GM23338 (cell line): ENCODE measurements at regions not wholly inside any gene's neighbourhood (a gene's known extent, or its start where the extent isn't known, plus 50 kb on each side); places are given as distances from the start of the nearest gene placed in this dataset.

Source experiments
- ATAC-seq: fragments of 200-7000 bp; cut with Tn5 transposase; 3 replicates; pipeline ENCODE4 v1.9.1; 2020
- DNase-seq: peaks from one replicate; pipeline ENCODE4 v3.0.0-alpha.2; 2015; ENCODE audit warnings: low spot score
- H2AFZ ChIP-seq: fragments of 200-600 bp; sonication (generic); 2 replicates; pipeline ENCODE4 v1.8.0; 2016; ENCODE audit warnings: antibody characterized with exemption, mild to moderate bottlenecking, moderate library complexity
- H3F3A ChIP-seq: fragments of 200-600 bp; sonication (generic); replicated peaks from 2 replicates; pipeline ENCODE4 v1.8.0; 2017; ENCODE audit warnings: antibody characterized with exemption, mixed run types, low read depth
- H3K27ac ChIP-seq: fragments of 200-600 bp; sonication (generic); 2 replicates; pipeline ENCODE4 v1.6.1; 2016; ENCODE audit warnings: low read depth
- H3K27me3 ChIP-seq: fragments of 200-600 bp; sonication (generic); 2 replicates; pipeline ENCODE4 v1.8.0; 2016; ENCODE audit warnings: mild to moderate bottlenecking, mixed run types, moderate library complexity; ENCODE audit not compliant: insufficient read depth
- H3K36me3 ChIP-seq: fragments of 200-600 bp; sonication (generic); 2 replicates; pipeline ENCODE4 v1.8.0; 2016; ENCODE audit warnings: mild to moderate bottlenecking; ENCODE audit not compliant: insufficient read depth
- H3K4me1 ChIP-seq: fragments of 200-600 bp; sonication (generic); 2 replicates; pipeline ENCODE4 v1.8.0; 2016; ENCODE audit warnings: mild to moderate bottlenecking, moderate library complexity; ENCODE audit not compliant: insufficient read depth
- H3K4me2 ChIP-seq: fragments of 200-600 bp; sonication (generic); 2 replicates; pipeline ENCODE4 v1.7.1; 2017; ENCODE audit warnings: mixed run types
- H3K4me3 ChIP-seq: fragments of 200-600 bp; sonication (generic); 2 replicates; pipeline ENCODE4 v1.6.1; 2016; ENCODE audit warnings: mixed run types
- H3K79me2 ChIP-seq: fragments of 200-600 bp; sonication (generic); replicated peaks from 2 replicates; pipeline ENCODE4 v1.8.0; 2017; ENCODE audit warnings: mild to moderate bottlenecking; ENCODE audit not compliant: insufficient read depth
- H3K9me2 ChIP-seq: fragments of 200-600 bp; sonication (generic); 2 replicates; pipeline ENCODE4 v1.8.0; 2017; ENCODE audit not compliant: insufficient read depth
- H4K20me1 ChIP-seq: fragments of 200-600 bp; sonication (generic); replicated peaks from 2 replicates; pipeline ENCODE4 v1.8.0; 2017; ENCODE audit warnings: mild to moderate bottlenecking; ENCODE audit not compliant: insufficient read depth
- H3K27ac Mint-ChIP-seq: 2 replicates; pipeline ENCODE4 v1.8.0; 2020; ENCODE audit warnings: inconsistent platforms, mild to moderate bottlenecking, moderate library complexity, mixed read lengths
- H3K27me3 Mint-ChIP-seq: 3 replicates; pipeline ENCODE4 v1.8.0; 2022; ENCODE audit warnings: low read depth, mild to moderate bottlenecking, moderate library complexity, mixed read lengths, inconsistent platforms; ENCODE audit not compliant: insufficient read depth, poor library complexity
- H3K36me3 Mint-ChIP-seq: 3 replicates; pipeline ENCODE4 v1.8.0; 2021; ENCODE audit warnings: low read depth, mild to moderate bottlenecking, inconsistent platforms, moderate library complexity, mixed read lengths
- H3K4me1 Mint-ChIP-seq: 3 replicates; pipeline ENCODE4 v1.8.0; 2020; ENCODE audit warnings: mild to moderate bottlenecking, inconsistent platforms, mixed read lengths
- H3K4me3 Mint-ChIP-seq: 3 replicates; pipeline ENCODE4 v1.8.0; 2021; ENCODE audit warnings: moderate library complexity, mild to moderate bottlenecking, inconsistent platforms, mixed read lengths
- H3K9me3 Mint-ChIP-seq: 3 replicates; pipeline ENCODE4 v1.8.0; 2020; ENCODE audit warnings: moderate library complexity, mild to moderate bottlenecking, inconsistent platforms, mixed read lengths
- EZH2 ChIP-seq: fragments of 200-600 bp; sonication (generic); IDR thresholded peaks from one replicate; pipeline ENCODE4 v1.8.0; 2017; ENCODE audit warnings: antibody characterized with exemption, mild to moderate bottlenecking, low read depth; ENCODE audit not compliant: unreplicated experiment
- EZH2phosphoT487 ChIP-seq: fragments of 200-600 bp; sonication (generic); IDR thresholded peaks from one replicate; pipeline ENCODE4 v1.8.1; 2018; ENCODE audit warnings: antibody characterized with exemption; ENCODE audit not compliant: unreplicated experiment
- NANOG ChIP-seq: IDR thresholded peaks from 2 replicates; pipeline ENCODE4 v1.6.1; 2016; ENCODE audit warnings: antibody characterized with exemption, borderline replicate concordance
- POLR2AphosphoS5 ChIP-seq: IDR thresholded peaks from 2 replicates; pipeline ENCODE4 v1.6.1; 2016; ENCODE audit warnings: antibody characterized with exemption, low read depth
- STAT1 ChIP-seq: IDR thresholded peaks from one replicate; pipeline ENCODE4 v1.6.1; 2016; ENCODE audit warnings: antibody characterized with exemption; ENCODE audit not compliant: unreplicated experiment
- TF ChIP-seq, protein P1 (sequence below), 2 experiments: fragments of 200-600 bp in 1 of 2; sonication (generic) in 1 of 2; conservative IDR thresholded peaks; 2 replicates each; pipeline versions ENCODE4 v1.5.1 to v1.6.1; 2016 to 2017; ENCODE audit warnings: antibody characterized with exemption in 2 of 2, low read depth in 2 of 2, mild to moderate bottlenecking in 2 of 2, moderate library complexity in 1 of 2
- TF ChIP-seq, protein P2 (sequence below): fragments of 250-450 bp; sonication (Bioruptor Pico); IDR thresholded peaks from 2 replicates; pipeline ENCODE4 v1.5.0; 2020; ENCODE audit warnings: mild to moderate bottlenecking, moderate library complexity

DNA sequence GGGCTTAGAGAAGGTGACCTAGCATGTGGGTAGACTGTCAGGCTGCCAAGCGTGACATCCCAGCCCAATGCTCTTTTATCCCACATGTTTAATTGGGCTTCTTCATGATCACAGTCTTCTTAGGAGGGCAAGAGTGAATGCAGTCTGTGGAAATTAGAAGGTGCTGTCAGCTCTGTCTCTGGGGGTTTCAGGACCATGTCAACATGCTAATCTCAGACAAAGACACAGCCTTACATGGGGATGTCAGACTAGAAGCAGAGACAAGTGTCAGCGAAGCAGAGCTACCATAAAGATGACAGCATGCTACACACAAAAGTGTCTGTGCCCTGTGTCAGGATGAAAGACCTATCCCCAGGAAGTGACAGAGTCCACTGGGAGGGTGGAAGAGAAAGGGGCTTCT is 120.1 kb upstream of the SLC25A36 start:
- no peak for TF ChIP-seq POLR2AphosphoS5
- no peak for TF ChIP-seq EZH2phosphoT487
- no peak for TF ChIP-seq STAT1
- TF ChIP-seq EZH2, result no peak
- TF ChIP-seq, protein P1, sequence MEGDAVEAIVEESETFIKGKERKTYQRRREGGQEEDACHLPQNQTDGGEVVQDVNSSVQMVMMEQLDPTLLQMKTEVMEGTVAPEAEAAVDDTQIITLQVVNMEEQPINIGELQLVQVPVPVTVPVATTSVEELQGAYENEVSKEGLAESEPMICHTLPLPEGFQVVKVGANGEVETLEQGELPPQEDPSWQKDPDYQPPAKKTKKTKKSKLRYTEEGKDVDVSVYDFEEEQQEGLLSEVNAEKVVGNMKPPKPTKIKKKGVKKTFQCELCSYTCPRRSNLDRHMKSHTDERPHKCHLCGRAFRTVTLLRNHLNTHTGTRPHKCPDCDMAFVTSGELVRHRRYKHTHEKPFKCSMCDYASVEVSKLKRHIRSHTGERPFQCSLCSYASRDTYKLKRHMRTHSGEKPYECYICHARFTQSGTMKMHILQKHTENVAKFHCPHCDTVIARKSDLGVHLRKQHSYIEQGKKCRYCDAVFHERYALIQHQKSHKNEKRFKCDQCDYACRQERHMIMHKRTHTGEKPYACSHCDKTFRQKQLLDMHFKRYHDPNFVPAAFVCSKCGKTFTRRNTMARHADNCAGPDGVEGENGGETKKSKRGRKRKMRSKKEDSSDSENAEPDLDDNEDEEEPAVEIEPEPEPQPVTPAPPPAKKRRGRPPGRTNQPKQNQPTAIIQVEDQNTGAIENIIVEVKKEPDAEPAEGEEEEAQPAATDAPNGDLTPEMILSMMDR (conservative IDR thresholded peaks at IDR 0.05; ENCODE audit: low read depth in 2 of 2), result no peak
- TF ChIP-seq, protein P2, sequence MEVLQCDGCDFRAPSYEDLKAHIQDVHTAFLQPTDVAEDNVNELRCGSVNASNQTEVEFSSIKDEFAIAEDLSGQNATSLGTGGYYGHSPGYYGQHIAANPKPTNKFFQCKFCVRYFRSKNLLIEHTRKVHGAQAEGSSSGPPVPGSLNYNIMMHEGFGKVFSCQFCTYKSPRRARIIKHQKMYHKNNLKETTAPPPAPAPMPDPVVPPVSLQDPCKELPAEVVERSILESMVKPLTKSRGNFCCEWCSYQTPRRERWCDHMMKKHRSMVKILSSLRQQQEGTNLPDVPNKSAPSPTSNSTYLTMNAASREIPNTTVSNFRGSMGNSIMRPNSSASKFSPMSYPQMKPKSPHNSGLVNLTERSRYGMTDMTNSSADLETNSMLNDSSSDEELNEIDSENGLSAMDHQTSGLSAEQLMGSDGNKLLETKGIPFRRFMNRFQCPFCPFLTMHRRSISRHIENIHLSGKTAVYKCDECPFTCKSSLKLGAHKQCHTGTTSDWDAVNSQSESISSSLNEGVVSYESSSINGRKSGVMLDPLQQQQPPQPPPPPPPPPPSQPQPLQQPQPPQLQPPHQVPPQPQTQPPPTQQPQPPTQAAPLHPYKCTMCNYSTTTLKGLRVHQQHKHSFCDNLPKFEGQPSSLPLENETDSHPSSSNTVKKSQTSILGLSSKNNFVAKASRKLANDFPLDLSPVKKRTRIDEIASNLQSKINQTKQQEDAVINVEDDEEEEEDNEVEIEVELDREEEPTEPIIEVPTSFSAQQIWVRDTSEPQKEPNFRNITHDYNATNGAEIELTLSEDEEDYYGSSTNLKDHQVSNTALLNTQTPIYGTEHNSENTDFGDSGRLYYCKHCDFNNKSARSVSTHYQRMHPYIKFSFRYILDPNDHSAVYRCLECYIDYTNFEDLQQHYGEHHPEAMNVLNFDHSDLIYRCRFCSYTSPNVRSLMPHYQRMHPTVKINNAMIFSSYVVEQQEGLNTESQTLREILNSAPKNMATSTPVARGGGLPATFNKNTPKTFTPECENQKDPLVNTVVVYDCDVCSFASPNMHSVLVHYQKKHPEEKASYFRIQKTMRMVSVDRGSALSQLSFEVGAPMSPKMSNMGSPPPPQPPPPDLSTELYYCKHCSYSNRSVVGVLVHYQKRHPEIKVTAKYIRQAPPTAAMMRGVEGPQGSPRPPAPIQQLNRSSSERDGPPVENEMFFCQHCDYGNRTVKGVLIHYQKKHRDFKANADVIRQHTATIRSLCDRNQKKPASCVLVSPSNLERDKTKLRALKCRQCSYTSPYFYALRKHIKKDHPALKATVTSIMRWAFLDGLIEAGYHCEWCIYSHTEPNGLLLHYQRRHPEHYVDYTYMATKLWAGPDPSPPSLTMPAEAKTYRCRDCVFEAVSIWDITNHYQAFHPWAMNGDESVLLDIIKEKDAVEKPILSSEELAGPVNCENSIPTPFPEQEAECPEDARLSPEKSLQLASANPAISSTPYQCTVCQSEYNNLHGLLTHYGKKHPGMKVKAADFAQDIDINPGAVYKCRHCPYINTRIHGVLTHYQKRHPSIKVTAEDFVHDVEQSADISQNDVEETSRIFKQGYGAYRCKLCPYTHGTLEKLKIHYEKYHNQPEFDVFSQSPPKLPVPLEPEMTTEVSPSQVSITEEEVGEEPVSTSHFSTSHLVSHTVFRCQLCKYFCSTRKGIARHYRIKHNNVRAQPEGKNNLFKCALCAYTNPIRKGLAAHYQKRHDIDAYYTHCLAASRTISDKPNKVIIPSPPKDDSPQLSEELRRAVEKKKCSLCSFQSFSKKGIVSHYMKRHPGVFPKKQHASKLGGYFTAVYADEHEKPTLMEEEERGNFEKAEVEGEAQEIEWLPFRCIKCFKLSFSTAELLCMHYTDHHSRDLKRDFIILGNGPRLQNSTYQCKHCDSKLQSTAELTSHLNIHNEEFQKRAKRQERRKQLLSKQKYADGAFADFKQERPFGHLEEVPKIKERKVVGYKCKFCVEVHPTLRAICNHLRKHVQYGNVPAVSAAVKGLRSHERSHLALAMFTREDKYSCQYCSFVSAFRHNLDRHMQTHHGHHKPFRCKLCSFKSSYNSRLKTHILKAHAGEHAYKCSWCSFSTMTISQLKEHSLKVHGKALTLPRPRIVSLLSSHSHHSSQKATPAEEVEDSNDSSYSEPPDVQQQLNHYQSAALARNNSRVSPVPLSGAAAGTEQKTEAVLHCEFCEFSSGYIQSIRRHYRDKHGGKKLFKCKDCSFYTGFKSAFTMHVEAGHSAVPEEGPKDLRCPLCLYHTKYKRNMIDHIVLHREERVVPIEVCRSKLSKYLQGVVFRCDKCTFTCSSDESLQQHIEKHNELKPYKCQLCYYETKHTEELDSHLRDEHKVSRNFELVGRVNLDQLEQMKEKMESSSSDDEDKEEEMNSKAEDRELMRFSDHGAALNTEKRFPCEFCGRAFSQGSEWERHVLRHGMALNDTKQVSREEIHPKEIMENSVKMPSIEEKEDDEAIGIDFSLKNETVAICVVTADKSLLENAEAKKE (CRISPR knock-in tag), result no peak
- TF ChIP-seq NANOG, result no peak
- peaks cover 13% of the 10 kb centered on the region for H3K4me1 ChIP-seq
- no peaks in the 10 kb centered on the region for H4K20me1 ChIP-seq
- Mint-ChIP-seq H3K27ac (no peak overlapping the region), H3K27me3 (no peaks in the 10 kb centered on the region), H3K9me3 (no peaks in the 10 kb centered on the region), H3K4me3 (no peak overlapping the region), H3K4me1 (peaks cover 17% of the 10 kb centered on the region), H3K36me3 (no peaks in the 10 kb centered on the region)
- H3K27me3 ChIP-seq, result no peaks in the 10 kb centered on the region
- H3K79me2 ChIP-seq, result no peaks in the 10 kb centered on the region
- H3K9me2 ChIP-seq, result peaks cover 4% of the 10 kb centered on the region; the same call in 1 of the 2 replicates
- H2AFZ ChIP-seq, result no peak overlapping the region
- no peaks in the 10 kb centered on the region for H3F3A ChIP-seq
- H3K4me3 ChIP-seq, result no peak overlapping the region
- H3K27ac ChIP-seq, result no peak overlapping the region
- H3K4me2 ChIP-seq, result no peak overlapping the region
- ATAC-seq (no peak), DNase-seq (no peak)
- no peaks in the 10 kb centered on the region for H3K36me3 ChIP-seq
